GM12878 (cell line): ENCODE measurements at regions not wholly inside any gene's neighbourhood (a gene's known extent, or its start where the extent isn't known, plus 50 kb on each side); places are given as distances from the start of the nearest gene placed in this dataset.
"Not testable (repeated sequence)": the region's sequence is repeated elsewhere in the genome, so short reads cannot be mapped to it uniquely, and the experiment has no call there.

Source experiments
- ATAC-seq: fragments of 200-7000 bp; cut with Tn5 transposase; 3 replicates; pipeline ENCODE4 v1.9.1; 2020; ENCODE audit warnings: mild to moderate bottlenecking, moderate library complexity
- BruUV-seq: library from RNA; stranded (reverse); fragments of 400-500 nt; replicated peaks from 2 replicates; lab custom pipeline; 2021; lab: Mats Ljungman, UMichigan
- CTCF ChIA-PET: fragments of 300-600 bp; sonication (Branson Sonifier 250); formaldehyde crosslinking; extraction: SDS; loops from one replicate; lab custom pipeline; 2021; ENCODE audit warnings: inconsistent platforms; lab: Yijun Ruan, JAX
- POLR2A ChIA-PET: fragments of 350-600 bp; formaldehyde crosslinking; extraction: SDS; loops from one replicate; lab custom pipeline; 2021; ENCODE audit warnings: inconsistent platforms; lab: Charles Lee
- RAD21 ChIA-PET: fragments of 300-600 bp; sonication (Branson Sonifier 250); formaldehyde crosslinking; loops from one replicate; lab custom pipeline; 2023; ENCODE audit warnings: antibody characterized with exemption; ENCODE audit not compliant: unreplicated experiment; lab: Charles Lee
- SMC1A ChIA-PET: fragments of 300-600 bp; sonication (Branson Sonifier 250); formaldehyde crosslinking; loops from one replicate; lab custom pipeline; 2023; ENCODE audit not compliant: unreplicated experiment, uncharacterized antibody; lab: Charles Lee
- DNase-seq: peaks from one replicate; pipeline ENCODE4 v3.0.0-alpha.2; 2011; ENCODE audit warnings: low read depth, low spot score
- FAIRE-seq: peaks from 3 replicates; lab custom pipeline; 2011; peaks lifted over from hg19 to GRCh38; lab: Jason Lieb, UNC
- H2AFZ ChIP-seq: 2 replicates; pipeline ENCODE4 v1.6.0; 2011; ENCODE audit warnings: low read depth, low read length, control low read depth; ENCODE audit not compliant: control insufficient read depth
- H3K27ac ChIP-seq: 2 replicates; pipeline ENCODE4 v1.5.1; 2011; ENCODE audit warnings: control low read depth; ENCODE audit not compliant: control insufficient read depth, insufficient read depth
- H3K27me3 ChIP-seq, 2 experiments: replicated peaks in 1 of 2; 2 replicates each; pipeline versions ENCODE4 v1.6.0 to v1.6.1; 2011; ENCODE audit warnings: low read length in 1 of 2; ENCODE audit not compliant: control insufficient read depth in 2 of 2, insufficient read depth in 2 of 2
- H3K36me3 ChIP-seq, 2 experiments: 2 replicates each; pipeline ENCODE4 v1.5.1; 2011; ENCODE audit warnings: low read length in 1 of 2; ENCODE audit not compliant: control insufficient read depth in 2 of 2, insufficient read depth in 2 of 2
- H3K4me1 ChIP-seq: 2 replicates; pipeline ENCODE4 v1.6.1; 2011; ENCODE audit warnings: mild to moderate bottlenecking, low read length, moderate library complexity, mixed read lengths; ENCODE audit not compliant: control insufficient read depth, insufficient read depth
- H3K4me2 ChIP-seq: 2 replicates; pipeline ENCODE4 v1.6.0; 2011; ENCODE audit warnings: control low read depth; ENCODE audit not compliant: control insufficient read depth, insufficient read depth
- H3K4me3 ChIP-seq: fragments of 200-600 bp; sonication (generic); 2 replicates; pipeline ENCODE4 v1.5.1; 2016
- H3K79me2 ChIP-seq: 2 replicates; pipeline ENCODE4 v1.6.0; 2011; ENCODE audit warnings: low read length; ENCODE audit not compliant: control insufficient read depth, insufficient read depth
- H3K9ac ChIP-seq: 2 replicates; pipeline ENCODE4 v1.8.0; 2011; ENCODE audit warnings: low read length, control low read depth, mixed read lengths; ENCODE audit not compliant: control insufficient read depth, insufficient read depth
- H3K9me3 ChIP-seq: replicated peaks from 3 replicates; pipeline ENCODE4 v1.5.1; 2011; ENCODE audit warnings: mild to moderate bottlenecking, low read length; ENCODE audit not compliant: control insufficient read depth, insufficient read depth
- H4K20me1 ChIP-seq: 2 replicates; pipeline ENCODE4 v1.6.0; 2011; ENCODE audit not compliant: control insufficient read depth, insufficient read depth
- WGBS: methylation state at CpG from one replicate; pipeline ENCODE4 v1.1.6; 2016; ENCODE audit warnings: low lambda C conversion rate; ENCODE audit not compliant: insufficient replicate concordance, insufficient coverage; ENCODE audit errors: missing lambda C conversion rate; 5-methylcytosine and 5-hydroxymethylcytosine counted together
- in situ Hi-C: fragments of 300-500 bp; cut with MboI; formaldehyde crosslinking; loops from 9 replicates; pipeline ENCODE4 v1.14.3; 2018; ENCODE audit warnings: mixed read lengths
- intact Hi-C: fragments of 100-400 bp; cut with micrococcal nuclease; formaldehyde crosslinking; loops from one replicate; pipeline ENCODE4 v1.14.2; 2022; ENCODE audit not compliant: unreplicated experiment

- H4K20me1 ChIP-seq, ATAC-seq, FAIRE-seq, CTCF ChIA-PET, BruUV-seq, H3K27me3 ChIP-seq, H3K4me3 ChIP-seq, SMC1A ChIA-PET, H3K4me2 ChIP-seq, intact Hi-C loops, H3K27ac ChIP-seq, H2AFZ ChIP-seq, H3K9me3 ChIP-seq, H3K9ac ChIP-seq, in situ Hi-C loops, H3K4me1 ChIP-seq, H3K79me2 ChIP-seq, H3K36me3 ChIP-seq, DNase-seq, RAD21 ChIA-PET, POLR2A ChIA-PET: not testable (repeated sequence)
- WGBS, result 98% methylated on average over 10 of the region's 10 CpGs
These were observed 71.5 kb upstream of the TNK2 start for GRCh38 chr3:195979877-195980276.

GRCh38 chr3:195978585-195978984, 70.2 kb upstream of the TNK2 start:
- H3K9ac ChIP-seq, RAD21 ChIA-PET, intact Hi-C loops, H2AFZ ChIP-seq, H3K79me2 ChIP-seq, CTCF ChIA-PET, H3K27ac ChIP-seq, H3K4me2 ChIP-seq, FAIRE-seq, H3K4me1 ChIP-seq, POLR2A ChIA-PET, H3K4me3 ChIP-seq, DNase-seq, H3K36me3 ChIP-seq, SMC1A ChIA-PET, BruUV-seq, in situ Hi-C loops, H3K9me3 ChIP-seq, H3K27me3 ChIP-seq, ATAC-seq, H4K20me1 ChIP-seq: not testable (repeated sequence)
- WGBS, result 89% methylated on average over 6 of the region's 11 CpGs

GRCh38 chr3:195976876-195977275, 68.5 kb upstream of the TNK2 start:
- intact Hi-C loops, result not testable (repeated sequence)

GRCh38 chr3:195974281-195974680, 65.9 kb upstream of the TNK2 start:
- H3K79me2 ChIP-seq, BruUV-seq, H3K36me3 ChIP-seq, H3K27me3 ChIP-seq, in situ Hi-C loops, ATAC-seq, RAD21 ChIA-PET, SMC1A ChIA-PET, H2AFZ ChIP-seq, CTCF ChIA-PET, FAIRE-seq, H4K20me1 ChIP-seq, H3K4me2 ChIP-seq, H3K9me3 ChIP-seq, H3K4me3 ChIP-seq, H3K27ac ChIP-seq, intact Hi-C loops, H3K9ac ChIP-seq, POLR2A ChIA-PET, DNase-seq, H3K4me1 ChIP-seq: not testable (repeated sequence)
- over 99% methylated on average over 12 of the region's 13 CpGs for WGBS

More at GRCh38 chr3:195976876-195977275, 68.5 kb upstream of the TNK2 start:
- H3K27ac ChIP-seq, H3K9me3 ChIP-seq, in situ Hi-C loops, H3K4me1 ChIP-seq, ATAC-seq, H3K4me2 ChIP-seq, H2AFZ ChIP-seq, RAD21 ChIA-PET, H4K20me1 ChIP-seq, H3K36me3 ChIP-seq, SMC1A ChIA-PET, H3K9ac ChIP-seq, DNase-seq, H3K79me2 ChIP-seq, FAIRE-seq, BruUV-seq, POLR2A ChIA-PET, H3K27me3 ChIP-seq, H3K4me3 ChIP-seq, CTCF ChIA-PET: not testable (repeated sequence)
- 100% methylated on average over 6 of the region's 19 CpGs for WGBS
